PC-9 (cell line): ENCODE measurements at regions not wholly inside any gene's neighbourhood (a gene's known extent, or its start where the extent isn't known, plus 50 kb on each side); places are given as distances from the start of the nearest gene placed in this dataset.

Source experiments
- EZH2 ChIP-seq: fragments of 200-600 bp; sonication (generic); IDR thresholded peaks from 2 replicates; pipeline ENCODE4 v1.8.0; 2017; ENCODE audit warnings: antibody characterized with exemption, low read depth
- TF ChIP-seq, protein P1 (sequence below): fragments of 200-600 bp; sonication (generic); conservative IDR thresholded peaks from 2 replicates; pipeline ENCODE4 v1.6.1; 2017; ENCODE audit warnings: mixed run types, antibody characterized with exemption, mild to moderate bottlenecking, moderate library complexity

GRCh38 chr4:32485956-32486355 lies 1765.8 kb downstream of the PCDH7 start:
- TF ChIP-seq, protein P1, sequence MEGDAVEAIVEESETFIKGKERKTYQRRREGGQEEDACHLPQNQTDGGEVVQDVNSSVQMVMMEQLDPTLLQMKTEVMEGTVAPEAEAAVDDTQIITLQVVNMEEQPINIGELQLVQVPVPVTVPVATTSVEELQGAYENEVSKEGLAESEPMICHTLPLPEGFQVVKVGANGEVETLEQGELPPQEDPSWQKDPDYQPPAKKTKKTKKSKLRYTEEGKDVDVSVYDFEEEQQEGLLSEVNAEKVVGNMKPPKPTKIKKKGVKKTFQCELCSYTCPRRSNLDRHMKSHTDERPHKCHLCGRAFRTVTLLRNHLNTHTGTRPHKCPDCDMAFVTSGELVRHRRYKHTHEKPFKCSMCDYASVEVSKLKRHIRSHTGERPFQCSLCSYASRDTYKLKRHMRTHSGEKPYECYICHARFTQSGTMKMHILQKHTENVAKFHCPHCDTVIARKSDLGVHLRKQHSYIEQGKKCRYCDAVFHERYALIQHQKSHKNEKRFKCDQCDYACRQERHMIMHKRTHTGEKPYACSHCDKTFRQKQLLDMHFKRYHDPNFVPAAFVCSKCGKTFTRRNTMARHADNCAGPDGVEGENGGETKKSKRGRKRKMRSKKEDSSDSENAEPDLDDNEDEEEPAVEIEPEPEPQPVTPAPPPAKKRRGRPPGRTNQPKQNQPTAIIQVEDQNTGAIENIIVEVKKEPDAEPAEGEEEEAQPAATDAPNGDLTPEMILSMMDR, result no peak
- no peak for TF ChIP-seq EZH2
